ENCODE measurements at regions not wholly inside any gene's neighbourhood (a gene's known extent, or its start where the extent isn't known, plus 50 kb on each side); places are given as distances from the start of the nearest gene placed in this dataset.

DNA sequence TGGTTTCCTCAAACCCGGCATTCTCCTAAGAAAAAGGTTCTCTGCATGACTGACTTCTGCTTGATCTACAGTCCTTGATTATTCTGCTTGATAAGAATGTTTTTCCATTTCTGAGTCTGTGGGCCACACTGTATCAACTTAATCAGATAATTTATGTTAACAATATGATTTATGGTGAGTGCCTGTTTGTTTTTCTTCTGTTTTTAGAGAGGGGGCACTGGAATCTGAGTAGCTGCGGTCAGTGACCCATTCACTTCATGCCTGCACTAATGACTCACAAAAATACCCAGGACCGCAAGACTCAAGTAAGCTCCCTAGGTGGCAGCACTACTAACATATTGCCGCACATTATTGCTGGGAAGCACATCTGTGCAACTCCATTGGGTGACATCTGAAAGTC, 542.3 kb upstream of the ATXN8OS start:
- H2BK120ac ChIP-seq (replicated peaks; ENCODE audit: low read depth, low read length): no peak overlapping the region
- H3K9me3 ChIP-seq (ENCODE audit: insufficient read depth in 2 of 2, low read depth in 1 of 2, low read length in 1 of 2): no peaks in the 10 kb centered on the region
- H4K91ac ChIP-seq (replicated peaks; ENCODE audit: insufficient read length, low read length): no peak overlapping the region
- no peak overlapping the region for H4K5ac ChIP-seq (ENCODE audit: insufficient read length, low read depth, low read length)
- no peak overlapping the region for H2BK12ac ChIP-seq (ENCODE audit: low read depth, low read length)
- H2AK5ac ChIP-seq (ENCODE audit: low read depth, low read length): no peak overlapping the region
- H3K27ac ChIP-seq (ENCODE audit: low read depth, low read length): no peak overlapping the region
- no peaks in the 10 kb centered on the region for H3K23me2 ChIP-seq (ENCODE audit: low read depth, low read length)
- no peaks in the 10 kb centered on the region for H3K27me3 ChIP-seq (replicated peaks in 1 of 4; ENCODE audit: control insufficient read depth in 3 of 4, extremely low read depth in 1 of 4, insufficient read depth in 3 of 4, low read length in 3 of 4)
- no peak overlapping the region for H3K4ac ChIP-seq (replicated peaks; ENCODE audit: insufficient read length, low read depth, low read length)
- POLR2A ChIA-PET (ENCODE audit: partially characterized antibody): no interaction called here
- no peaks in the 10 kb centered on the region for H3K79me2 ChIP-seq (ENCODE audit: control insufficient read depth in 1 of 2, insufficient read depth in 2 of 2, low read length in 2 of 2)
- H4K20me1 ChIP-seq (replicated peaks in 1 of 2; ENCODE audit: control insufficient read depth in 1 of 2, insufficient read depth in 2 of 2, low read length in 2 of 2): no peaks in the 10 kb centered on the region
- DNase-seq (ENCODE audit: low read depth in 1 of 2, low spot score in 2 of 2): no peak
- H3K14ac ChIP-seq (ENCODE audit: insufficient read length): no peak overlapping the region
- no peak overlapping the region for H3K4me3 ChIP-seq (ENCODE audit: extremely low read depth in 1 of 4, insufficient read depth in 2 of 4, low read depth in 3 of 4, low read length in 4 of 4)
- no peak overlapping the region for H3K23ac ChIP-seq (ENCODE audit: insufficient read length)
- no peaks in the 10 kb centered on the region for H3K79me1 ChIP-seq (ENCODE audit: low read depth, low read length)
- H2BK5ac ChIP-seq (ENCODE audit: low read depth, low read length): no peak overlapping the region
- CTCF ChIA-PET (ENCODE audit: partially characterized antibody): interaction anchor here (0.9 to 3.7 kb wide), 20 partner anchors 9 to 745 kb away, joined by 3 to 30 read pairs (median 3); no protein-coding TSS in a partner anchor
- no peaks in the 10 kb centered on the region for H3K4me1 ChIP-seq (replicated peaks in 1 of 4; ENCODE audit: control insufficient read depth in 3 of 4, insufficient read depth in 4 of 4, low read length in 3 of 4)
- no peaks in the 10 kb centered on the region for H3K36me3 ChIP-seq (ENCODE audit: control insufficient read depth in 2 of 4, insufficient read depth in 4 of 4, low read length in 3 of 4)
- peak; percentile 89 for FAIRE-seq
- no peak overlapping the region for H2BK15ac ChIP-seq (ENCODE audit: low read length)
- no peak overlapping the region for H3K9ac ChIP-seq (replicated peaks in 1 of 4; ENCODE audit: extremely low read depth in 1 of 4, low read depth in 3 of 4, low read length in 3 of 4)
- H2AFZ ChIP-seq (ENCODE audit: low read length): no peak overlapping the region
- no peak overlapping the region for H3K56ac ChIP-seq (replicated peaks; ENCODE audit: insufficient read length, low read depth, low read length)
- no peak overlapping the region for H2BK20ac ChIP-seq (ENCODE audit: low read length)
- 60% methylated on average over 4 of the region's 4 CpGs; no CpG with 5 or more reads in 1 of the 2 experiments for WGBS, 2 experiments (ENCODE audit: extremely low coverage in 1 of 2, insufficient coverage in 1 of 2, insufficient read length in 1 of 2, insufficient replicate concordance in 2 of 2, low coverage in 1 of 2, low lambda C conversion rate in 2 of 2, missing lambda C conversion rate in 1 of 2)
- H4K8ac ChIP-seq (ENCODE audit: extremely low read depth, insufficient read depth, low read length): no peak overlapping the region
- H3K4me2 ChIP-seq (ENCODE audit: insufficient read depth in 1 of 2, low read depth in 2 of 2, low read length in 2 of 2): no peak overlapping the region
- H3K18ac ChIP-seq (ENCODE audit: extremely low read depth, low read length): no peak overlapping the region
- TF ChIP-seq, protein P1, sequence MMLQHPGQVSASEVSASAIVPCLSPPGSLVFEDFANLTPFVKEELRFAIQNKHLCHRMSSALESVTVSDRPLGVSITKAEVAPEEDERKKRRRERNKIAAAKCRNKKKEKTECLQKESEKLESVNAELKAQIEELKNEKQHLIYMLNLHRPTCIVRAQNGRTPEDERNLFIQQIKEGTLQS (IDR thresholded peaks at IDR 0.05; ENCODE audit: insufficient read depth, low read depth, low read length): no peak
- TF ChIP-seq SIX5 (IDR thresholded peaks at IDR 0.05; ENCODE audit: low read depth, low read length) (no peak), TBP (IDR thresholded peaks at IDR 0.05; ENCODE audit: low read depth, low read length) (no peak), RFX5 (IDR thresholded peaks at IDR 0.05; ENCODE audit: borderline replicate concordance, low read depth, low read length) (no peak), SP1 (IDR thresholded peaks at IDR 0.05; ENCODE audit: low read depth, low read length) (no peak), CTCF (IDR thresholded peaks at IDR 0.05; ENCODE audit: control extremely low read depth in 1 of 3, insufficient read depth in 1 of 3, low read depth in 1 of 3, low read length in 3 of 3) (peak; percentile 17 to 70 (median 54)), EP300 (IDR thresholded peaks at IDR 0.05; ENCODE audit: borderline replicate concordance in 1 of 2, low read depth in 2 of 2, low read length in 2 of 2) (no peak), RAD21 (IDR thresholded peaks at IDR 0.05 in 1 of 2, conservative IDR thresholded peaks at IDR 0.05 in 1 of 2; ENCODE audit: low read depth in 2 of 2, low read length in 2 of 2) (peak; percentile 47 to 62), SP2 (IDR thresholded peaks at IDR 0.05; ENCODE audit: low read length) (no peak), CREB1 (IDR thresholded peaks at IDR 0.05) (no peak), SUZ12 (IDR thresholded peaks at IDR 0.05; ENCODE audit: low read length) (no peak)

Measured in H1 (cell line).